PC-9 (cell line): ENCODE measurements at regions not wholly inside any gene's neighbourhood (a gene's known extent, or its start where the extent isn't known, plus 50 kb on each side); places are given as distances from the start of the nearest gene placed in this dataset.

Experiments
- BruUV-seq: library from RNA; stranded (reverse); fragments of 400-500 nt; replicated peaks from 2 replicates; lab custom pipeline; 2021; lab: Mats Ljungman, UMichigan
- CTCF ChIA-PET: fragments of 300-600 bp; sonication (Branson Sonifier 250); formaldehyde crosslinking; loops from one replicate; lab custom pipeline; 2022; ENCODE audit warnings: antibody characterized with exemption; lab: Charles Lee
- POLR2A ChIA-PET: fragments of 300-600 bp; sonication (Branson Sonifier 250); formaldehyde crosslinking; loops from one replicate; lab custom pipeline; 2022; ENCODE audit warnings: antibody characterized with exemption; ENCODE audit not compliant: unreplicated experiment; lab: Charles Lee
- DNase-seq, 2 experiments: peaks; one replicate each; pipeline versions ENCODE4 v3.0.0 to v3.0.0-alpha.2; 2015 to 2022; ENCODE audit warnings: mixed read lengths in 1 of 2
- H2AFZ ChIP-seq: fragments of 200-600 bp; sonication (generic); 2 replicates; pipeline ENCODE4 v1.8.1; 2017; ENCODE audit warnings: antibody characterized with exemption
- H3F3A ChIP-seq: fragments of 200-600 bp; sonication (generic); 2 replicates; pipeline ENCODE4 v1.8.1; 2017; ENCODE audit warnings: antibody characterized with exemption, mild to moderate bottlenecking, low read depth; ENCODE audit not compliant: insufficient read depth
- H3K27ac ChIP-seq: fragments of 200-600 bp; sonication (generic); 2 replicates; pipeline ENCODE4 v1.6.1; 2016; ENCODE audit warnings: mixed run types
- H3K27me3 ChIP-seq: fragments of 200-600 bp; sonication (generic); 2 replicates; pipeline ENCODE4 v1.6.1; 2016; ENCODE audit warnings: low read depth, mixed run types; ENCODE audit not compliant: insufficient read depth
- H3K36me3 ChIP-seq: fragments of 200-600 bp; sonication (generic); 2 replicates; pipeline ENCODE4 v1.6.1; 2016; ENCODE audit warnings: low read depth, mixed run types
- H3K4me1 ChIP-seq: fragments of 200-600 bp; sonication (generic); replicated peaks from 2 replicates; pipeline ENCODE4 v1.6.1; 2016; ENCODE audit warnings: mixed run types; ENCODE audit not compliant: insufficient read depth
- H3K4me2 ChIP-seq: fragments of 200-600 bp; sonication (generic); 2 replicates; pipeline ENCODE4 v1.6.1; 2017; ENCODE audit warnings: mixed run types
- H3K4me3 ChIP-seq: fragments of 200-600 bp; sonication (generic); 2 replicates; pipeline ENCODE4 v1.6.1; 2016; ENCODE audit warnings: mixed run types
- H3K79me2 ChIP-seq: fragments of 200-600 bp; sonication (generic); 2 replicates; pipeline ENCODE4 v1.6.1; 2017; ENCODE audit warnings: low read depth, mixed run types
- H3K9me2 ChIP-seq: fragments of 200-600 bp; sonication (generic); 2 replicates; pipeline ENCODE4 v1.8.1; 2017; ENCODE audit warnings: mild to moderate bottlenecking; ENCODE audit not compliant: insufficient read depth
- H3K9me3 ChIP-seq: fragments of 200-600 bp; sonication (generic); 2 replicates; pipeline ENCODE4 v1.8.1; 2016; ENCODE audit warnings: low read depth; ENCODE audit not compliant: insufficient read depth
- H4K20me1 ChIP-seq: fragments of 200-600 bp; sonication (generic); 2 replicates; pipeline ENCODE4 v1.8.1; 2017; ENCODE audit not compliant: insufficient read depth
- CTCF ChIP-seq: fragments of 200-600 bp; sonication (generic); conservative IDR thresholded peaks from 2 replicates; pipeline ENCODE4 v1.6.1; 2017; ENCODE audit warnings: mixed run types, antibody characterized with exemption, mild to moderate bottlenecking, moderate library complexity
- EZH2 ChIP-seq: fragments of 200-600 bp; sonication (generic); IDR thresholded peaks from 2 replicates; pipeline ENCODE4 v1.8.0; 2017; ENCODE audit warnings: antibody characterized with exemption, low read depth
- intact Hi-C: fragments of 100-400 bp; cut with micrococcal nuclease; formaldehyde crosslinking; loops from one replicate; pipeline ENCODE4 v1.10.0; 2022; ENCODE audit not compliant: unreplicated experiment

- no peaks in the 10 kb centered on the region for H3K27me3 ChIP-seq
- H3K4me3 ChIP-seq, result no peak overlapping the region
- CTCF ChIA-PET, result no interaction called here
- H3K27ac ChIP-seq, result no peak overlapping the region
- DNase-seq, result no peak
- no peaks in the 10 kb centered on the region for H3K36me3 ChIP-seq
- 0 out of 2 replicates have a peak, but pooled peaks cover 3% of the 10 kb centered on the region for H4K20me1 ChIP-seq
- H3K4me2 ChIP-seq, result no peak overlapping the region
- intact Hi-C loops, result no loop called here
- no TSS peak for BruUV-seq
- H3F3A ChIP-seq, result no peaks in the 10 kb centered on the region
- H3K79me2 ChIP-seq, result no peaks in the 10 kb centered on the region
- H2AFZ ChIP-seq, result no peak overlapping the region
- POLR2A ChIA-PET, result no interaction called here
- TF ChIP-seq CTCF (no peak), EZH2 (no peak)
- H3K9me3 ChIP-seq, result no peaks in the 10 kb centered on the region
- H3K9me2 ChIP-seq, result no peaks in the 10 kb centered on the region; the same call in 1 of the 2 replicates
- no peaks in the 10 kb centered on the region for H3K4me1 ChIP-seq
These were observed 2098.7 kb upstream of the WWC1 start for GRCh38 chr5:166192696-166193095.

- Histone ChIP-seq H3K4me1 (no peaks in the 10 kb centered on the region), H3K27me3 (no peaks in the 10 kb centered on the region), H2AFZ (no peak overlapping the region), H3K27ac (no peak overlapping the region), H3K4me3 (no peak overlapping the region), H4K20me1 (no peaks in the 10 kb centered on the region), H3K36me3 (no peaks in the 10 kb centered on the region), H3K9me3 (no peaks in the 10 kb centered on the region), H3K4me2 (no peak overlapping the region), H3K79me2 (no peaks in the 10 kb centered on the region), H3K9me2 (no peaks in the 10 kb centered on the region; the same call in 1 of the 2 replicates), H3F3A (no peaks in the 10 kb centered on the region)
- no peak for TF ChIP-seq CTCF
- POLR2A ChIA-PET, result no interaction called here
- no peak for DNase-seq
- CTCF ChIA-PET, result no interaction called here
- BruUV-seq, result no TSS peak
- intact Hi-C loops, result no loop called here
These were observed 2095.5 kb upstream of the WWC1 start for GRCh38 chr5:166195981-166196380.

GRCh38 chr5:166200532-166200931 is 2090.9 kb upstream of the WWC1 start:
- no peaks in the 10 kb centered on the region for H3K27me3 ChIP-seq
- H4K20me1 ChIP-seq, result no peaks in the 10 kb centered on the region
- no peaks in the 10 kb centered on the region; the same call in 1 of the 2 replicates for H3K9me2 ChIP-seq
- no peak overlapping the region for H3K4me2 ChIP-seq
- no peaks in the 10 kb centered on the region for H3K79me2 ChIP-seq
- no peaks in the 10 kb centered on the region for H3K9me3 ChIP-seq
- POLR2A ChIA-PET, result no interaction called here
- no peak for TF ChIP-seq EZH2
- no peak for TF ChIP-seq CTCF
- no peaks in the 10 kb centered on the region for H3K4me1 ChIP-seq
- no peaks in the 10 kb centered on the region for H3F3A ChIP-seq
- CTCF ChIA-PET, result no interaction called here
- BruUV-seq, result no TSS peak
- no peak overlapping the region for H2AFZ ChIP-seq
- H3K36me3 ChIP-seq, result no peaks in the 10 kb centered on the region
- no peak overlapping the region for H3K27ac ChIP-seq
- no peak for DNase-seq
- no peak overlapping the region for H3K4me3 ChIP-seq
- intact Hi-C loops, result no loop called here
